A549 (cell line): ENCODE measurements at regions not wholly inside any gene's neighbourhood (a gene's known extent, or its start where the extent isn't known, plus 50 kb on each side); places are given as distances from the start of the nearest gene placed in this dataset.

Source experiments
- ATAC-seq, 2 experiments: fragments of 200-7000 bp in 1 of 2; fragments of >200 bp in 1 of 2; cut with Nextera tagmentation in 1 of 2; cut with Tn5 transposase in 1 of 2; 3 replicates each; pipeline versions ENCODE4 v1.8.0 to v1.9.1; 2018 to 2020; ENCODE audit warnings: mild to moderate bottlenecking in 1 of 2, moderate library complexity in 1 of 2
- CTCF ChIA-PET: fragments of 300-600 bp; sonication (Branson Sonifier 250); formaldehyde crosslinking; extraction: SDS; loops from one replicate; lab custom pipeline; 2021; ENCODE audit warnings: antibody characterized with exemption, inconsistent platforms; lab: Yijun Ruan, JAX
- POLR2A ChIA-PET: fragments of 350-600 bp; formaldehyde crosslinking; extraction: SDS; loops from one replicate; lab custom pipeline; 2021; ENCODE audit warnings: antibody characterized with exemption, inconsistent platforms; lab: Yijun Ruan, JAX
- DNase-seq, 2 experiments: peaks; one replicate each; pipeline versions ENCODE4 v3.0.0 to v3.0.0-alpha.2; 2011 to 2016; ENCODE audit warnings: low read depth in 1 of 2, low spot score in 1 of 2
- FAIRE-seq: peaks from 2 replicates; lab custom pipeline; 2011; peaks lifted over from hg19 to GRCh38; lab: Jason Lieb, UNC
- H3K27ac ChIP-seq, 2 experiments: fragments of >200 bp; sonication (Bioruptor Twin); formaldehyde crosslinking; 3 replicates each; pipeline ENCODE4 v1.5.1; 2016 to 2017
- H3K4me1 ChIP-seq: fragments of >200 bp; sonication (Bioruptor Twin); formaldehyde crosslinking; 3 replicates; pipeline ENCODE4 v1.6.1; 2016
- H3K4me2 ChIP-seq: fragments of >200 bp; sonication (Bioruptor Twin); formaldehyde crosslinking; 3 replicates; pipeline ENCODE4 v1.6.1; 2016
- H3K4me3 ChIP-seq: fragments of >200 bp; sonication (Bioruptor Twin); formaldehyde crosslinking; 3 replicates; pipeline ENCODE4 v1.5.1; 2016
- H3K9me3 ChIP-seq: fragments of >200 bp; sonication (Bioruptor Twin); formaldehyde crosslinking; 3 replicates; pipeline ENCODE4 v1.6.1; 2016
- CBX2 ChIP-seq: fragments of 200-600 bp; sonication (generic); IDR thresholded peaks from 2 replicates; pipeline ENCODE4 v1.6.1; 2016; ENCODE audit warnings: low read depth, mild to moderate bottlenecking, borderline replicate concordance
- CHD2 ChIP-seq: fragments of 150-350 bp; IDR thresholded peaks from 2 replicates; pipeline ENCODE4 v1.6.1; 2014; ENCODE audit warnings: low read length; ENCODE audit not compliant: partially characterized antibody
- CHD4 ChIP-seq: fragments of 200-600 bp; sonication (generic); IDR thresholded peaks from 2 replicates; pipeline ENCODE4 v1.6.1; 2016; ENCODE audit warnings: antibody characterized with exemption, mild to moderate bottlenecking, borderline replicate concordance
- EHF ChIP-seq: fragments of 250-450 bp; sonication (Bioruptor Pico); IDR thresholded peaks from 2 replicates; pipeline ENCODE4 v1.5.0; 2020; ENCODE audit warnings: mild to moderate bottlenecking
- EHMT2 ChIP-seq: fragments of 200-600 bp; sonication (generic); IDR thresholded peaks from 2 replicates; pipeline ENCODE4 v1.6.1; 2016; ENCODE audit warnings: antibody characterized with exemption, low read depth, mild to moderate bottlenecking, moderate library complexity
- ESRRA ChIP-seq: fragments of 150-350 bp; IDR thresholded peaks from 2 replicates; pipeline ENCODE4 v1.6.1; 2014; ENCODE audit warnings: mild to moderate bottlenecking, low read length, borderline replicate concordance
- FOSB ChIP-seq: fragments of 250-450 bp; sonication (Bioruptor Pico); IDR thresholded peaks from 2 replicates; pipeline ENCODE4 v1.5.0; 2020; ENCODE audit warnings: mild to moderate bottlenecking, moderate library complexity
- HEYL ChIP-seq: fragments of 250-450 bp; sonication (Bioruptor Pico); IDR thresholded peaks from 2 replicates; pipeline ENCODE4 v1.8.0; 2021; ENCODE audit warnings: mild to moderate bottlenecking, moderate library complexity
- HOXA7 ChIP-seq: fragments of 250-450 bp; sonication (Bioruptor Pico); IDR thresholded peaks from 2 replicates; pipeline ENCODE4 v1.5.0; 2020; ENCODE audit warnings: mild to moderate bottlenecking, moderate library complexity
- JUN ChIP-seq, 2 experiments: fragments of >200 bp; sonication (Bioruptor Twin); formaldehyde crosslinking; IDR thresholded peaks; 2 replicates in 1 of 2; 3 replicates in 1 of 2; pipeline ENCODE4 v1.6.1; 2016 to 2017
- JUNB ChIP-seq: fragments of >200 bp; sonication (Bioruptor Twin); formaldehyde crosslinking; IDR thresholded peaks from 2 replicates; pipeline ENCODE4 v1.6.1; 2016
- MAFK ChIP-seq: fragments of 450-650 bp; IDR thresholded peaks from 2 replicates; pipeline ENCODE4 v1.6.1; 2014; ENCODE audit not compliant: partially characterized antibody
- MAZ ChIP-seq: fragments of 150-350 bp; IDR thresholded peaks from 2 replicates; pipeline ENCODE4 v1.6.1; 2014; ENCODE audit warnings: antibody characterized with exemption, low read depth, low read length, borderline replicate concordance
- PHF8 ChIP-seq: fragments of 200-600 bp; sonication (generic); IDR thresholded peaks from 2 replicates; pipeline ENCODE4 v1.6.1; 2016; ENCODE audit warnings: low read depth, mild to moderate bottlenecking, antibody characterized with exemption, moderate library complexity, borderline replicate concordance
- POLR2A ChIP-seq: IDR thresholded peaks from 2 replicates; pipeline ENCODE4 v1.6.1; 2012; ENCODE audit warnings: mild to moderate bottlenecking, low read length
- RNF2 ChIP-seq: fragments of 200-600 bp; sonication (generic); IDR thresholded peaks from 2 replicates; pipeline ENCODE4 v1.6.1; 2016; ENCODE audit warnings: low read depth, mild to moderate bottlenecking, antibody characterized with exemption, moderate library complexity, borderline replicate concordance
- TFCP2L1 ChIP-seq: fragments of 250-450 bp; sonication (Bioruptor Pico); IDR thresholded peaks from 2 replicates; pipeline ENCODE4 v1.5.0; 2021; ENCODE audit warnings: mild to moderate bottlenecking
- ZFP36 ChIP-seq: fragments of 450-650 bp; IDR thresholded peaks from 2 replicates; pipeline ENCODE4 v1.6.1; 2014; ENCODE audit warnings: borderline replicate concordance; ENCODE audit not compliant: partially characterized antibody
- ZSCAN20 ChIP-seq: fragments of 250-450 bp; sonication (Bioruptor Pico); IDR thresholded peaks from 2 replicates; pipeline ENCODE4 v1.8.0; 2022; ENCODE audit warnings: mild to moderate bottlenecking, moderate library complexity
- WGBS: methylation state at CpG from one replicate; pipeline ENCODE4 v1.1.6; 2017; ENCODE audit errors: missing lambda C conversion rate; 5-methylcytosine and 5-hydroxymethylcytosine counted together
- TF ChIP-seq, protein P1 (sequence below): fragments of 450-650 bp; IDR thresholded peaks from 2 replicates; pipeline ENCODE4 v1.6.1; 2014; ENCODE audit warnings: antibody characterized with exemption
- TF ChIP-seq, protein P2 (sequence below): fragments of >200 bp; sonication (Bioruptor Twin); formaldehyde crosslinking; IDR thresholded peaks from 2 replicates; pipeline ENCODE4 v1.6.1; 2016
- TF ChIP-seq, protein P3 (sequence below): IDR thresholded peaks from 2 replicates; pipeline ENCODE4 v1.6.1; 2012
- TF ChIP-seq, protein P4 (sequence below): fragments of 200-600 bp; sonication (generic); IDR thresholded peaks from 2 replicates; pipeline ENCODE4 v1.6.1; 2016; ENCODE audit warnings: antibody characterized with exemption, mild to moderate bottlenecking, moderate library complexity
- TF ChIP-seq, protein P5 (sequence below): fragments of 250-450 bp; sonication (Bioruptor Pico); IDR thresholded peaks from 2 replicates; pipeline ENCODE4 v1.5.0; 2021; ENCODE audit warnings: mild to moderate bottlenecking, moderate library complexity, borderline replicate concordance

DNA sequence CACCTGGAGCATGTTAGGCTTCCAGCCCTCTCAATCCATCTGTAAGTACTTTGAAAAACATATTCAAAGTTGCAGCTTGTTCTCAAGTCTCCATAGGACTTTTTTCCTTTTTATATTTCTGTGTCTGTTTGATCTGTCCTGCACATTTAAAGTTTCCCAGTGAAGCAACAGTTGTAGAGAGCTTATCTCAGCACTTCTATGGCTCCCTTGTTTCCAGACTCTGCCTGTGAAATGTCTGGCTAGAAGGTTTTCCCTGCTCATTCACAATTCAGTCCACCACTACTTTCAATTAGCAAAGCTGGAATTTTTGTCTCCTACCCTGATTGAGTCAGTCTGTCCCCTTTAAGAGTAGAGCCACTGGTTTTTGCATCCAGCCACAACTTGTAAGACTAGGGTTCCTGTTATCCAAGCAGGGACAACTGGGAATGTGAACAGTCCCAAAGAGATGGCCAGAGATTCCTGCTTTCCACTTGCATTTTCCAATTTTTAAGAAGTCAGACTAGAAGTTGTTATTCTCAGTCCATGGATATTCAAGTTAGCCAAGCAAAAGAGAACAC lies 116.1 kb downstream of the GASK1B start:
- Histone ChIP-seq H3K27ac (no peak overlapping the region), H3K4me3 (no peak overlapping the region), H3K4me2 (no peak overlapping the region), H3K4me1 (no peaks in the 10 kb centered on the region), H3K9me3 (no peaks in the 10 kb centered on the region)
- ATAC-seq = no peak
- DNase-seq = no peak
- ChIA-PET POLR2A (no interaction called here), CTCF (interaction anchor here (0.9 kb wide), 1 partner anchor 115 kb away, joined by 3 read pairs; no protein-coding TSS in a partner anchor)
- no peak for FAIRE-seq
- TF ChIP-seq, protein P1, sequence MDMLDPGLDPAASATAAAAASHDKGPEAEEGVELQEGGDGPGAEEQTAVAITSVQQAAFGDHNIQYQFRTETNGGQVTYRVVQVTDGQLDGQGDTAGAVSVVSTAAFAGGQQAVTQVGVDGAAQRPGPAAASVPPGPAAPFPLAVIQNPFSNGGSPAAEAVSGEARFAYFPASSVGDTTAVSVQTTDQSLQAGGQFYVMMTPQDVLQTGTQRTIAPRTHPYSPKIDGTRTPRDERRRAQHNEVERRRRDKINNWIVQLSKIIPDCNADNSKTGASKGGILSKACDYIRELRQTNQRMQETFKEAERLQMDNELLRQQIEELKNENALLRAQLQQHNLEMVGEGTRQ = no peak
- no peak for TF ChIP-seq JUNB
- no peak for TF ChIP-seq CBX2
- TF ChIP-seq EHMT2 = no peak
- TF ChIP-seq, protein P2, sequence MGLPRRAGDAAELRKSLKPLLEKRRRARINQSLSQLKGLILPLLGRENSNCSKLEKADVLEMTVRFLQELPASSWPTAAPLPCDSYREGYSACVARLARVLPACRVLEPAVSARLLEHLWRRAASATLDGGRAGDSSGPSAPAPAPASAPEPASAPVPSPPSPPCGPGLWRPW = no peak
- TF ChIP-seq, protein P3, sequence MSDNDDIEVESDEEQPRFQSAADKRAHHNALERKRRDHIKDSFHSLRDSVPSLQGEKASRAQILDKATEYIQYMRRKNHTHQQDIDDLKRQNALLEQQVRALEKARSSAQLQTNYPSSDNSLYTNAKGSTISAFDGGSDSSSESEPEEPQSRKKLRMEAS = no peak
- TF ChIP-seq CHD4 = no peak
- TF ChIP-seq FOSB = no peak
- no peak for TF ChIP-seq MAFK
- no peak for TF ChIP-seq HEYL
- no peak for TF ChIP-seq POLR2A
- no peak for TF ChIP-seq CHD2
- TF ChIP-seq, protein P4, sequence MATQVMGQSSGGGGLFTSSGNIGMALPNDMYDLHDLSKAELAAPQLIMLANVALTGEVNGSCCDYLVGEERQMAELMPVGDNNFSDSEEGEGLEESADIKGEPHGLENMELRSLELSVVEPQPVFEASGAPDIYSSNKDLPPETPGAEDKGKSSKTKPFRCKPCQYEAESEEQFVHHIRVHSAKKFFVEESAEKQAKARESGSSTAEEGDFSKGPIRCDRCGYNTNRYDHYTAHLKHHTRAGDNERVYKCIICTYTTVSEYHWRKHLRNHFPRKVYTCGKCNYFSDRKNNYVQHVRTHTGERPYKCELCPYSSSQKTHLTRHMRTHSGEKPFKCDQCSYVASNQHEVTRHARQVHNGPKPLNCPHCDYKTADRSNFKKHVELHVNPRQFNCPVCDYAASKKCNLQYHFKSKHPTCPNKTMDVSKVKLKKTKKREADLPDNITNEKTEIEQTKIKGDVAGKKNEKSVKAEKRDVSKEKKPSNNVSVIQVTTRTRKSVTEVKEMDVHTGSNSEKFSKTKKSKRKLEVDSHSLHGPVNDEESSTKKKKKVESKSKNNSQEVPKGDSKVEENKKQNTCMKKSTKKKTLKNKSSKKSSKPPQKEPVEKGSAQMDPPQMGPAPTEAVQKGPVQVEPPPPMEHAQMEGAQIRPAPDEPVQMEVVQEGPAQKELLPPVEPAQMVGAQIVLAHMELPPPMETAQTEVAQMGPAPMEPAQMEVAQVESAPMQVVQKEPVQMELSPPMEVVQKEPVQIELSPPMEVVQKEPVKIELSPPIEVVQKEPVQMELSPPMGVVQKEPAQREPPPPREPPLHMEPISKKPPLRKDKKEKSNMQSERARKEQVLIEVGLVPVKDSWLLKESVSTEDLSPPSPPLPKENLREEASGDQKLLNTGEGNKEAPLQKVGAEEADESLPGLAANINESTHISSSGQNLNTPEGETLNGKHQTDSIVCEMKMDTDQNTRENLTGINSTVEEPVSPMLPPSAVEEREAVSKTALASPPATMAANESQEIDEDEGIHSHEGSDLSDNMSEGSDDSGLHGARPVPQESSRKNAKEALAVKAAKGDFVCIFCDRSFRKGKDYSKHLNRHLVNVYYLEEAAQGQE = no peak

DNA sequence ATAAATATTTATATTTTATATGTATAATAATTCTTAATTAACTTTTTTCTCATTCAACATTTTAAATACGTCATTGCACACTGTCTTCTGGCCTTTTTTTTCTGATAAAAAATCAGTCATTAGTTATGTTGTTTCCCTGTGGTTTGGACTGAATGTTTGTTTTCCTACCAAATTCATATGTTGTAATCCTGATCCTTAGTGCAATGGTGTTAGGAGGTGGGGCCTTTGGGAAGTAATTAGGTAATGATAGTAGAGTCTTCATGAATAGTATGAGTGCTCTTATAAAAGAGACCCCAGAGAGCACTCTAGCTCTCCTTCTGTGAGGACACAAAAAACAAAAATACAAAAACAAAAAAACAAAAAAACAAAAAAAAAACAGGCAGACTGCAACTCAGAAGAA lies 117.2 kb downstream of the GASK1B start:
- no peak for ATAC-seq
- Histone ChIP-seq H3K27ac (no peak overlapping the region), H3K4me3 (no peak overlapping the region)
- POLR2A ChIA-PET = no interaction called here
- no peak for TF ChIP-seq JUN (IDR thresholded peaks at IDR 0.05)
- no peak for TF ChIP-seq ESRRA
- no peak for TF ChIP-seq ZFP36
- TF ChIP-seq MAZ = no peak
- TF ChIP-seq EHMT2 = no peak
- TF ChIP-seq ZSCAN20 (CRISPR knock-in tag) = no peak
- TF ChIP-seq PHF8 = no peak
- no peak for TF ChIP-seq CBX2
- no peak for TF ChIP-seq HEYL
- TF ChIP-seq HOXA7 = no peak
- TF ChIP-seq CHD2 = no peak
- no peak for TF ChIP-seq RNF2
- TF ChIP-seq EHF (CRISPR knock-in tag) = no peak
- no peak for TF ChIP-seq TFCP2L1
- TF ChIP-seq, protein P5, sequence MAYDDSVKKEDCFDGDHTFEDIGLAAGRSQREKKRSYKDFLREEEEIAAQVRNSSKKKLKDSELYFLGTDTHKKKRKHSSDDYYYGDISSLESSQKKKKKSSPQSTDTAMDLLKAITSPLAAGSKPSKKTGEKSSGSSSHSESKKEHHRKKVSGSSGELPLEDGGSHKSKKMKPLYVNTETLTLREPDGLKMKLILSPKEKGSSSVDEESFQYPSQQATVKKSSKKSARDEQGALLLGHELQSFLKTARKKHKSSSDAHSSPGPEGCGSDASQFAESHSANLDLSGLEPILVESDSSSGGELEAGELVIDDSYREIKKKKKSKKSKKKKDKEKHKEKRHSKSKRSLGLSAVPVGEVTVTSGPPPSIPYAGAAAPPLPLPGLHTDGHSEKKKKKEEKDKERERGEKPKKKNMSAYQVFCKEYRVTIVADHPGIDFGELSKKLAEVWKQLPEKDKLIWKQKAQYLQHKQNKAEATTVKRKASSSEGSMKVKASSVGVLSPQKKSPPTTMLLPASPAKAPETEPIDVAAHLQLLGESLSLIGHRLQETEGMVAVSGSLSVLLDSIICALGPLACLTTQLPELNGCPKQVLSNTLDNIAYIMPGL (CRISPR knock-in tag) = no peak
- TF ChIP-seq, all 56 proteins: peak for 0
- no peak overlapping the region for H3K4me2 ChIP-seq
- no peak for FAIRE-seq
- 75% methylated on average over 1 of the region's 1 CpG for WGBS
- no peaks in the 10 kb centered on the region for H3K4me1 ChIP-seq
- no peaks in the 10 kb centered on the region for H3K9me3 ChIP-seq
- no peak for DNase-seq
- CTCF ChIA-PET = interaction anchor here (0.9 kb wide), 1 partner anchor 117 kb away, joined by 3 read pairs; no protein-coding TSS in a partner anchor
